ENCODE measurements at regions not wholly inside any gene's neighbourhood (a gene's known extent, or its start where the extent isn't known, plus 50 kb on each side); places are given as distances from the start of the nearest gene placed in this dataset.
A peak's percentile ranks its signal among the peaks of the same experiment; 100 is the strongest.

GRCh38 chr4:125666635-125667034 is 351.9 kb downstream of the FAT4 start:
- FAIRE-seq, result peak; percentile 8
- ChIA-PET CTCF (no interaction called here), POLR2A (no interaction called here)
- no peaks in the 10 kb centered on the region for H3K36me3 ChIP-seq (ENCODE audit: control insufficient read depth in 2 of 2, extremely low read depth in 1 of 2, insufficient read depth in 2 of 2, low read length in 2 of 2)
- DNase-seq (ENCODE audit: low read depth, low spot score), result no peak
- no peak overlapping the region for H3K4me2 ChIP-seq (ENCODE audit: insufficient read depth, low read length)
- no peaks in the 10 kb centered on the region for H3K79me2 ChIP-seq (ENCODE audit: control insufficient read depth, insufficient read depth, low read length)
- no peak overlapping the region for H3K4me3 ChIP-seq (replicated peaks in 1 of 3; ENCODE audit: insufficient read depth in 1 of 3, low read depth in 1 of 3, low read length in 3 of 3)
- no peak overlapping the region for H3K9ac ChIP-seq (replicated peaks; ENCODE audit: extremely low read depth, insufficient read depth, low read length)
- H2AFZ ChIP-seq (ENCODE audit: low read depth, low read length), result no peak overlapping the region
- H3K27me3 ChIP-seq (ENCODE audit: control insufficient read depth in 2 of 2, insufficient read depth in 2 of 2, low read length in 2 of 2), result no peaks in the 10 kb centered on the region
- no peaks in the 10 kb centered on the region for H4K20me1 ChIP-seq (replicated peaks; ENCODE audit: control insufficient read depth, extremely low read depth, insufficient read depth, low read length)
- dilution Hi-C loops (cut with MboI; ENCODE audit: extremely low pct_ligation_motif_present, low sequenced_read_pairs), result no loop called here
- no peak for TF ChIP-seq EZH2 (IDR thresholded peaks at IDR 0.05; ENCODE audit: borderline replicate concordance, low read depth, low read length, severe bottlenecking)
- no peak for TF ChIP-seq MYC (IDR thresholded peaks at IDR 0.05; ENCODE audit: low read depth, low read length)
- TF ChIP-seq POLR2AphosphoS5 (IDR thresholded peaks at IDR 0.05; ENCODE audit: insufficient read depth, low read depth, low read length), result no peak
- no peak for TF ChIP-seq POLR2A (IDR thresholded peaks at IDR 0.05; ENCODE audit: low read depth, low read length)
- TF ChIP-seq CTCF (IDR thresholded peaks at IDR 0.05; ENCODE audit: extremely low read depth in 1 of 2, insufficient read depth in 1 of 2, low read depth in 1 of 2, low read length in 2 of 2), result no peak
- TF ChIP-seq MAX (IDR thresholded peaks at IDR 0.05; ENCODE audit: insufficient read depth, insufficient read length), result no peak
- H3K9me3 ChIP-seq (replicated peaks; ENCODE audit: control insufficient read depth, insufficient read depth, low read length), result no peaks in the 10 kb centered on the region
- intact Hi-C loops (cut with micrococcal nuclease), result no loop called here
- no TSS peak for BruUV-seq (replicated peaks)
- H3K9me1 ChIP-seq (replicated peaks; ENCODE audit: control insufficient read depth, extremely low read depth, insufficient read depth, low read length), result no peaks in the 10 kb centered on the region
- H3K27ac ChIP-seq (ENCODE audit: insufficient read depth, low read depth, low read length), result no peak overlapping the region
- H3K4me1 ChIP-seq (ENCODE audit: control insufficient read depth, extremely low read depth, insufficient read depth, low read length), result no peaks in the 10 kb centered on the region

- no peaks in the 10 kb centered on the region for H3K9me3 ChIP-seq (replicated peaks; ENCODE audit: control insufficient read depth, insufficient read depth, low read length)
- DNase-seq (ENCODE audit: low read depth, low spot score) (no peak), FAIRE-seq (no peak)
- POLR2A ChIA-PET, result no interaction called here
- H3K27me3 ChIP-seq (ENCODE audit: control insufficient read depth in 2 of 2, insufficient read depth in 2 of 2, low read length in 2 of 2), result no peaks in the 10 kb centered on the region
- no peak overlapping the region for H3K4me3 ChIP-seq (replicated peaks in 1 of 3; ENCODE audit: insufficient read depth in 1 of 3, low read depth in 1 of 3, low read length in 3 of 3)
- H3K4me1 ChIP-seq (ENCODE audit: control insufficient read depth, extremely low read depth, insufficient read depth, low read length), result no peaks in the 10 kb centered on the region
- H3K36me3 ChIP-seq (ENCODE audit: control insufficient read depth in 2 of 2, extremely low read depth in 1 of 2, insufficient read depth in 2 of 2, low read length in 2 of 2), result no peaks in the 10 kb centered on the region
- dilution Hi-C loops (cut with MboI; ENCODE audit: extremely low pct_ligation_motif_present, low sequenced_read_pairs), result no loop called here
- no peak overlapping the region for H3K4me2 ChIP-seq (ENCODE audit: insufficient read depth, low read length)
- no peaks in the 10 kb centered on the region for H3K79me2 ChIP-seq (ENCODE audit: control insufficient read depth, insufficient read depth, low read length)
- no peaks in the 10 kb centered on the region for H4K20me1 ChIP-seq (replicated peaks; ENCODE audit: control insufficient read depth, extremely low read depth, insufficient read depth, low read length)
- intact Hi-C loops (cut with micrococcal nuclease), result no loop called here
- TF ChIP-seq CTCF (IDR thresholded peaks at IDR 0.05; ENCODE audit: extremely low read depth in 1 of 2, insufficient read depth in 1 of 2, low read depth in 1 of 2, low read length in 2 of 2), result no peak
- TF ChIP-seq POLR2A (IDR thresholded peaks at IDR 0.05; ENCODE audit: low read depth, low read length), result no peak
- TF ChIP-seq MAX (IDR thresholded peaks at IDR 0.05; ENCODE audit: insufficient read depth, insufficient read length), result no peak
- no peak for TF ChIP-seq EZH2 (IDR thresholded peaks at IDR 0.05; ENCODE audit: borderline replicate concordance, low read depth, low read length, severe bottlenecking)
- TF ChIP-seq POLR2AphosphoS5 (IDR thresholded peaks at IDR 0.05; ENCODE audit: insufficient read depth, low read depth, low read length), result no peak
- TF ChIP-seq JUN (IDR thresholded peaks at IDR 0.05; ENCODE audit: borderline replicate concordance, insufficient read depth, insufficient read length, low read depth), result no peak
- no peak for TF ChIP-seq MYC (IDR thresholded peaks at IDR 0.05; ENCODE audit: low read depth, low read length)
- TF ChIP-seq GATA2 (IDR thresholded peaks at IDR 0.05; ENCODE audit: insufficient read depth, insufficient read length, low read depth, low read length), result no peak
- no peak for TF ChIP-seq FOS (IDR thresholded peaks at IDR 0.05; ENCODE audit: borderline replicate concordance, insufficient read depth, low read length)
- no peak overlapping the region for H3K27ac ChIP-seq (ENCODE audit: insufficient read depth, low read depth, low read length)
- H3K9me1 ChIP-seq (replicated peaks; ENCODE audit: control insufficient read depth, extremely low read depth, insufficient read depth, low read length), result no peaks in the 10 kb centered on the region
- no TSS peak for BruUV-seq (replicated peaks)
- H3K9ac ChIP-seq (replicated peaks; ENCODE audit: extremely low read depth, insufficient read depth, low read length), result no peak overlapping the region
- CTCF ChIA-PET, result no interaction called here
- H2AFZ ChIP-seq (ENCODE audit: low read depth, low read length), result no peak overlapping the region
Measured at GRCh38 chr4:125676156-125676555, 361.4 kb downstream of the FAT4 start.
